GM12872 (cell line): ENCODE measurements at regions not wholly inside any gene's neighbourhood (a gene's known extent, or its start where the extent isn't known, plus 50 kb on each side); places are given as distances from the start of the nearest gene placed in this dataset.

Source experiments
- CTCF ChIP-seq: IDR thresholded peaks from 3 replicates; pipeline ENCODE4 v1.5.1; 2011; ENCODE audit warnings: low read depth, mild to moderate bottlenecking, low read length, moderate library complexity; ENCODE audit not compliant: insufficient read depth

- TF ChIP-seq CTCF: no peak
Measured at GRCh38 chr2:186972281-186972970, 123.5 kb upstream of the ZSWIM2 start.

- no peak for TF ChIP-seq CTCF
Measured at GRCh38 chr2:186968277-186968676, 119.3 kb upstream of the ZSWIM2 start.

- TF ChIP-seq CTCF: no peak
Measured at GRCh38 chr2:186966015-186966414, 117.0 kb upstream of the ZSWIM2 start.

GRCh38 chr2:186962085-186962747 lies 113.2 kb upstream of the ZSWIM2 start:
- no peak for TF ChIP-seq CTCF

GRCh38 chr2:186959486-186959885 lies 110.5 kb upstream of the ZSWIM2 start:
- TF ChIP-seq CTCF: no peak

GRCh38 chr2:186950694-186951093 lies 101.7 kb upstream of the ZSWIM2 start:
- no peak for TF ChIP-seq CTCF

GRCh38 chr2:186949726-186950256 lies 100.8 kb upstream of the ZSWIM2 start:
- TF ChIP-seq CTCF: no peak
